COLO668 (cell line): ENCODE measurements at regions not wholly inside any gene's neighbourhood (a gene's known extent, or its start where the extent isn't known, plus 50 kb on each side); places are given as distances from the start of the nearest gene placed in this dataset.

Experiments
- DNase-seq: peaks from one replicate; lab custom pipeline; 2025; ENCODE audit not compliant: unreplicated experiment; lab: John Stamatoyannopoulos, UW

- no peak for DNase-seq
These were observed 84.3 kb downstream of the COPS8 start for GRCh38 chr2:237170020-237170419.

GRCh38 chr2:237171396-237171795, 85.7 kb downstream of the COPS8 start:
- no peak for DNase-seq

GRCh38 chr2:237171881-237172280, 86.2 kb downstream of the COPS8 start:
- DNase-seq = no peak

GRCh38 chr2:237177052-237177451, 91.4 kb downstream of the COPS8 start:
- no peak for DNase-seq

- no peak for DNase-seq
These were observed 92.3 kb downstream of the COPS8 start for GRCh38 chr2:237177986-237178385.

GRCh38 chr2:237178396-237178795, 92.7 kb downstream of the COPS8 start:
- DNase-seq = no peak

DNA sequence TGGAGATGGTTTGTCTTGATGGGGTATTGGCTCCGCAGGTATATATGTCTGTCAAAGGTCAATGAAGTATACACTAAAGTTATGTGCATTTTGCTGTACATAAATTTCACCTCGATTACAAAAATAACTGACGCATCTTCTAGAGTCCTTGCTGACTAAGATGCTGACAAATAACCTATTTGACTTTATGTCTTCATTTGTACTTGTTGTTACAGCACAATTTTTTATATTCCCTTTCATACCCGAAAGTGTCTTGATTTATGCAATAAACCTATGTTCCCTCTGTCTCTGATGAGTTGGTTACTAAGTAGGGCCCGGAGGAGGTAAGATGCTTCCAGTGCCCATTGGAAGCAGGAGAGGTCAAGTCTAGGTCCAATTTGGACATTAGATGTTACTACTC, 93.5 kb downstream of the COPS8 start:
- no peak for DNase-seq

DNA sequence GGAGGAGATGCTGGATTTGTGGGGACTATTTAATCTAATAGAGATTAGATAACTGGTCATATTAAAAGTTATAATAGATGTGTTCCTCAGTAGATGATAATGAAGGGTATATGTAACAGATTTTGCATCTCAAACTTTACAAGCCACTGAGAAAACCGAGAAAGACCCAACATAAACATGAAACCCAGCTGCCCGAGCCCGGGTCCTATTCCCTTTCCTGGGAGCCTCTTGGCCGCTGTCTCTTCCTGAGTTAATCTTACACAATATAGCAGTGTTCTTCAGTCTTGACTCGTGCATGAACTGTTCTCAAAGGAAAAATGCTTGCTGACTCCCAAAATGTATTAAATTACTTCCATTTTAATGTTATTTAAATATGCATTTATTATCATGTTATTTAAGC, 94.5 kb downstream of the COPS8 start:
- no peak for DNase-seq

GRCh38 chr2:237180987-237181386, 95.3 kb downstream of the COPS8 start:
- DNase-seq = no peak

- DNase-seq = no peak
These were observed 96.2 kb downstream of the COPS8 start for GRCh38 chr2:237181844-237182243.

- DNase-seq = no peak
These were observed 96.9 kb downstream of the COPS8 start for GRCh38 chr2:237182422-237183123.

GRCh38 chr2:237184192-237184918, 98.7 kb downstream of the COPS8 start:
- DNase-seq = no peak

- no peak for DNase-seq
These were observed 99.3 kb downstream of the COPS8 start for GRCh38 chr2:237184919-237185552.

DNA sequence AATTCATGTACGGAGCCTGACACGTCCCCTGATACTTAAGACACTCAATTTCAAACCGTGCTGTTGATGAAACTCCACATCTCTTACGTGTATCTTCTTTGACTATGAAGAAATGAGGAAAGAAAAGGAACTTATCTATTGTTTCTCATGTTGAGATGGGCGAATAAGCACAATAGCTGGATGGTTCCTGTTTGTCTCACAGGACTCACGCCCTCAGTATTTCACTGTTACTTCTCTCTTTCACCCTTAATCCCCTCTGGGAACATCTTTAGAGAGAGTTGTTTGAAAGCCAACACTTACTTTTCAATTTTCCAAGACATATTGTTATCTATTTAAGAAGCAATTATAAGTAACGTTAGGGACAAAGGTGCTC, 99.8 kb downstream of the COPS8 start:
- DNase-seq = no peak

GRCh38 chr2:237189799-237190198, 104.1 kb downstream of the COPS8 start:
- no peak for DNase-seq

GRCh38 chr2:237190966-237191713, 105.5 kb downstream of the COPS8 start:
- no peak for DNase-seq

GRCh38 chr2:237191714-237192081, 106.0 kb downstream of the COPS8 start:
- DNase-seq = no peak

DNA sequence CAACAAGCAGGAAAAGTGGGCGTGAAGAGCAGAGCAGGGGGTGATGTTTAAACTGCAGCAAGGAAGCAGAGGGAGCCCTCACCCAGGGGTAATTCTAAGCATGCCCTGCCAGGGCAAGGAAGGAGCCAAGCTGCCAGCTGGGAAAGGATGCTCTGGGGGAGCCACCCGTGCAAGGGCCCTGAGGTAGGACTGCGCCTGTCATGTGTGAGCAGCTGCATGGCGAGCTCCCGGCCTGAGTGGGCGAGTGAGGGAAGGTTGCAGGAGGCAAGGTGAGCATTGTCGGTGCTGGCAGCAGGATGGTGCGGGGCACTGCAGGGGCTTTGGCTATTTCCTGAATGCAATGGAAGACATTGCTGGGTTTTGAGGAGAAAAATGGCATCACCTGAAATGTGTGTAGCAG, 107.2 kb downstream of the COPS8 start:
- no peak for DNase-seq

GRCh38 chr2:237193436-237193835, 107.7 kb downstream of the COPS8 start:
- no peak for DNase-seq

DNA sequence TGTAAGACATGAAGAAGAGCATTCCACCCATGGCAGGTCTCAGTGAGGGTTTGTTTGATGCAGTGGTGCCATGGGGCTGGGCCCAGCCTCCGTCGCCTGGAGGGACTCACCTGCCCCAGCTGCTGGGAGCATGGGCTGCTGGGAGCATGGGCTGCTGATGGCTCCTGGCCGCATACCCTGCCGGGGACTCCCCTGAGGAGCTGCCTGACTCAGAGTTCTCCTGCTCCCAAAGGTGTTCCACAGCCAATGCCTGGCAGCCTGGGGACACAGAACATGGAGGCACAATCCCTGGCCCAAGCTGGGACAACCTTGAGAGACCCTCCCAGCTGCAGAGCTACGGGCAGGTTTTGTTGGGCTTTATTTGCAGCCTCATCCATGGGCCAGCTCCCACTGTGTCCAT, 108.4 kb downstream of the COPS8 start:
- no peak for DNase-seq

DNA sequence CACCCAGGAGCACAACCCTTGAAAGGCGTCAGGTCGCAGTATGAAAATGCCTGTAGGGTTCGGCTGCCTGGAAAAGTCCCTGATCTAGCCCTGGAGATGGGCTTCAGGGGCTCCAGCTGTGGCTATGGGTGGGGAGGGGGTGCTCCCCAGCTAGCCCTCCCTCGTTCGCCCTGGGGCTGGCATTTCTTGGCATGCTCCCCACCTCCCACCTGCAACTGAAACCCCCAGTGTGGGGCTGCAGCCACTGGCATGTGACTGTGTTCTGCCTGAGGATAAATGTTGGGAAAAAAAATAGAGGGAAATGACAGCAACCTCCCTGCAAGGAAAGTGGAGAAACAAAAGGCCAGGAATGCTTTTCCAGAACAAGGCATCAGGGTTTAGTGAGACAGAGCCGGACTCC, 109.2 kb downstream of the COPS8 start:
- DNase-seq = no peak
